Amniotic epithelial cell (primary cell): ENCODE measurements at regions not wholly inside any gene's neighbourhood (a gene's known extent, or its start where the extent isn't known, plus 50 kb on each side); places are given as distances from the start of the nearest gene placed in this dataset.
"Not testable (repeated sequence)": the region's sequence is repeated elsewhere in the genome, so short reads cannot be mapped to it uniquely, and the experiment has no call there.

ENCODE experiments used
- DNase-seq: peaks from one replicate; pipeline ENCODE4 v3.0.0-alpha.2; 2010; ENCODE audit warnings: low read depth

DNA sequence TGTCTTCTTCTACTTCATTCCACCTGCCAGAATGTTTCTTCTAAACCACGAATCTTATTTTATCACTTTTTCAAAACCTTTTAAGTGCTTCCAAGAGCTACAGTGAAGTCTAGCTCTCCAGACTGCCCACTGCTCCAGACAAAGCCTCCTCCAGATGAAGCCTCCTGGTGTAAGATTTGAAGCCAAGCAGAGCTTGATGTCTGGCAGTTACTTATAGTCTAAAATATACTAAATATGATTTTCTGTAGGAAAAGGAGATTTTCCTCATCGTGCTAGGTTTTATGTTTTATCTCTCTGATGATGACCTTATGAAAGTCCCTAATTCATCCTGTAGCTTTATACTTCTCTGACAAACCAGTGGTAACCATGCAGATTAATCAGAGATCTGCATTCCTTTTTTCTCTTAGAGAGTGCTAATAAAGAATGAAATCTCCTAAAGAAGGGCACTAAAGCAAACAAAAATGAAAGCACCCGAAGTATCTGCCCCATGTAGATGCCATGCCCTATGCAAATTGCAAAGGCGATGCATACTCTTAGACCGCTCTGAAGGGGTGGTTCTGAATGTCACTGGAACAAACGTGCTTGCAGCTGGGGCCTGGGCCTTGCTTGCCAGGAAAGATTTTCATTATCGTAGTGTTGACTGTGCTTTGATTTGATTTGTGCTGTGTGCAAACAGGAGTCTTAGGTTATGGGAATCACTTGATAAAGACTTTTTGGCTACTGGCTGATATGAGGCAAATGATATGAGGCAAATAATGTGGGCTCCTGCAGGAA, 314.2 kb downstream of the PID1 start:
- DNase-seq = no peak

DNA sequence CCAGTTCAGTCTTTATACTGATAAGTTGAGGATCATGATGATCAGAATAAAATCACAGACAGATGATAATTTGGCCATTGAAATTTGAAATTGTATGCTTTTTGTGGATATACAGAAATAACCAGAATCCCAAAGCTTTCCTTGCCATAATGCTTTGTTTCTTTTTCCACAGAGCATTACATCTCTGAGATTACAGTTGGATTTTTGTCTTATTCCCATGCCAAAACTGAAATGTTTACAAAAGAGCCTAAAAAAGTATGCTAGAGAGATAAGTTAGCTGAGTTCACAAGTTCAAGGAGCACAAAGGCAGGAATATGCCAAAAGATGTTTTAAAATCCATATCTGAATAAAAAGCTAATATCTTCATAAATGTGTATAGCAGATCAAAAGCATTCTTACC, 321.3 kb downstream of the PID1 start:
- no peak for DNase-seq

- DNase-seq = no peak
Measured at GRCh38 chr2:228945710-228946109, 325.4 kb downstream of the PID1 start.

- DNase-seq = no peak
Measured at GRCh38 chr2:228942856-228943255, 328.2 kb downstream of the PID1 start.

GRCh38 chr2:228938629-228939028, 332.5 kb downstream of the PID1 start:
- DNase-seq = peak; percentile 53

- peak; percentile 16 for DNase-seq
Measured at GRCh38 chr2:228927028-228928010, 343.8 kb downstream of the PID1 start.

DNA sequence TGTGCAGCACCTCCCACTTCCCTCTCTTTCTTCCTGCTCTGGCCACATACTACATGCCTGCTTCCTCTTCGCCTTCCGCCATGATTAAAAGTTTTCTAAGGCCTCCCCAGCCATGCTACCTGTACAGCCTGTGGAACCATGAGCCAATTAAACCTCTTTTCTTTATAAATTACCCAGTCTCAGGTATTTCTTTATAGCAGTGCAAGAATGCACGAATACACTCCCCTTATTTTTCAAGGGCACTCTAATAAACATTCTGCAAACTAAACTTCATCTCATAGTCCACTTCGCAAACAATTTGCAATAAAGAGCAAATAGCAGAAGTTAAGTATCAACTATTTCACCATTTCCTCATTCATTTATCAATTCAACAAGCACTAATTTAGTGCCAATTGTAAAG, 351.3 kb downstream of the PID1 start:
- DNase-seq = no peak

GRCh38 chr2:228917220-228917619, 353.9 kb downstream of the PID1 start:
- peak; percentile 93 for DNase-seq

GRCh38 chr2:228916416-228917090, 354.5 kb downstream of the PID1 start:
- no peak for DNase-seq

DNA sequence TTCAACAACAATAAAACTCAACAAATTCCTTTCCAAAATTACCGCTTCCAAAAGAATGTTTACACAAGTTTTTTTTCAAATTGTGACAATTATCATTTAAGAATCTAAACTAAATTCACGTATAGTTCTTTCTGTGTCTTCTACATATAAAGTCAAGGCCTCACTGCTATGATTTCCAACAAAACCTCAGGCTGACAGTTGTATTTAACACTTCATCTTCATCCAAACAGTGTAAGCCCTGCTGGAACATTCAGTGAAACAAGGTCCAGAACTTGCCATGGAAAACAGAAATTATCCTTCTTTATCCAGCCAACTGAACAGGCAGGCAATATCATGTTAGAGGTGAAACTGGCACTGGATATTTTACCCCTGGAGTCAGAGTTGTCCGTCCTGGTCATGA, 357.9 kb downstream of the PID1 start:
- DNase-seq = no peak

DNA sequence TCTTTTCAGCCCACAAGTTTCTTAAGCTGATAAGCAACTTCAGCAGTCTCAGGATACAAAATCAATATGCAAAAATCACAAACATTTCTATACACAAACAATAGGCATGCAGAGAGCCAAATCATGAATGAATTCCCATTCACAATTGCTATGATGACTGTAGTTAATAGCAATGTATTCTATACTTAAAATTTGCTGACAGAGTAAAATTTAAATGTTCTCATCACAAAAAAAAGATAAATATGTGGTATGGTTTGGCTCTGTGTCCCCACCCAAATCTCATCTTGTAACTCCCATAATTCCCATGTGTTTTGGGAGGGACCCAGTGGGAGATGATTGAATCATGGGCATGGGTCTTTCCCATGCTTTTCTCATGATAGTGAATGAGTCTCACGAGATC, 360.2 kb downstream of the PID1 start:
- DNase-seq = not testable (repeated sequence)

DNA sequence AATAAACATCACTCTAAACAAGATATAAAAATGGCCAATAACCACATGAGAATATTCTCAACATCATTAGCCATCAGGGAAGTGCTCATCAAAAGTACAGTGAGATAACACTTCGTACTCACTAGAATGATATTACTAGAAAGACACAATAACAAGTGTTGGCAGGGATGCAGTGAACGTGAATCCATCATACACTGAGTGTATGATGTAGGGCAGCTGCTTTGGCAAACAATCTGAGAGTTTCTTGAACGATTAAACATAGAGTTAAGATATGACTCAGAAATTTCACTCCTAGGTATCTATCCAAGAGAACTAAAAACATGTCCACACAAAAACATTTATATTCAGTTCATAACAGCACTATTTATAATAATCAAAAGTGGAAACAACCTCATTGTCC, 368.9 kb downstream of the PID1 start:
- peak; percentile 7 for DNase-seq

GRCh38 chr2:228901531-228901930, 369.6 kb downstream of the PID1 start:
- no peak for DNase-seq

GRCh38 chr2:228878138-228878537, 392.9 kb downstream of the PID1 start:
- DNase-seq = no peak

GRCh38 chr2:228876276-228876675, 394.8 kb downstream of the PID1 start:
- DNase-seq = peak; percentile 88

DNA sequence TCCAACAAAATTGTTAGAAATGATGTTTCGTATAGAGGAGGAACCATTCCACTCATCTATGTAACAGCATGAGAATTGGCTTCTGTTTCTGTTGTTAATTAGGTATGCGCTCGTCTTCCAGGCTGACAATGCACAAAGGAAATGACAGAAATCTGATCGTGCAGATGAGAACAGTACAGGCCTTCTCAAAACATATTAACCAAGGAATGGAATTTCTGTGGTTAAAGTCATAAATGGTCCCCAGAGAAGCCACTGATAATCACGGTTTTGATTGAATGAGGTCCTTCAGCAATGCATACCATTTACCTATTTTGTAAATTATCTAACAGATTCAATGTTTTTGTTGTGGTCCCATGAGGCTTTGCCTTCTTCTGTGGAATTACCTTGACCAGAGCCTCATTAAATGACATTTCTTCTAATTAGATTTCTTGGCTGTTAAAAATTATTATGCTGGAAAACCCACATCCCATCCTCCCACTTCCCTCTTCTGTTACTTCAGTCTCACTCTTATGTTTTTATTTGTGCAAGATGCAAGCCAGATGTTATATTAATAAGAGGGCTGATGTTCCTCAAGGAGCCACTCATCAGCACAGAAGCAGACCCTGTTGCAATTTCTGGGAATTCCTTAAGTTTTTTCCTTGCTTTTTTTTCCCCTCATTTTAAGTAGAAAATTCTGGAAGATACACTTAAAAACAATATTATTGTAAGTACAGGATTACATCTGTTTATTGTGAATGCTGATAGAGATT, 395.8 kb downstream of the PID1 start:
- peak; percentile 37 for DNase-seq

GRCh38 chr2:228871012-228871411, 400.1 kb downstream of the PID1 start:
- DNase-seq = no peak

DNA sequence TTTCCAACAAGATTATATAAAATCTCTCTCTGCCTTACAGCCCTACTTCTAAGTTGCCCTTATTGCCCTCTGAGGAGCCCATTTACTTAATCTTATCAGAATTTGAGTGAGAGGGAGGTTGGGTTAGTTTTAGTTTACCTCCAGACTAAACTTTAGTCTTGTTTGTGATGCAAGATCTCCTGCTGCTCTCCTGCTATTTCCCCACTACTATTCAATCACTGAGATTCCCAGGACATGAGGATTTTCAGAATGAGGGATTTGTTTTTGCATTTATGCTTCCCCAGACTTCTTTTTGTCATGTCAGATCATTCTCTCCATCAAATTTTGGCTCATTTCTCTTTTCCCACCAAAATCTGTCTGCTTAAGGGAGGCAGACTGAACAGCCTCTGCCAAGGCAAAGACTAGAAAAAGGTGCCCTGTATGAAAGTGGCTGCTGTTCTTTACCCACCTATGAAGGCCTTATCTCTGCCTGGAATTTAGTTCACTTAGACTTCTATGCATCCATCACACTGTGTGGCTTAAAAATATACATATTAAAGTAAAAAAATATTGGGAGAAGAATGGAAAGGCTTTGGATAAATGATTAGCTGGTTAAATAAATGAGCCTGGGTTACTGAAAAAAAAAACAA, 401.3 kb downstream of the PID1 start:
- peak; percentile 58 for DNase-seq

- DNase-seq = no peak
Measured at GRCh38 chr2:228867406-228867805, 403.7 kb downstream of the PID1 start.

DNA sequence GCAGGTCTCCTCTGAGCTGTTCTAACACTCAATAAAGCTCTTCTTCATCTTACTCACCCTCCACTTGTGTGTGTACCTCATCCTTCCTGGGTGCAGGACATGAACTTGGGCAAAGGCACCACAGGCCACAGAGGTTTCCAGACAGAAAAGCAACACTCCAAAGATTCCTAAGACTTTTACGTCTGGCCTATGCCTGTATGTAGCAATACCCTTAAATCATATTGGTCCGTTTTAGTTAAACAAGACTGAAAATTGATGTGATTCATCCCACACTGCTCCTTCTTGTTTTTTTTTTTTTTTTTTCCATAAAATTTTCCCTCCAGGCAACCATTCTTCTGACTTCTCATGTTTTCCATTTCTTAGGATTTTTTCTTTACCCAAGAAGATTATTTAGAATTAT, 404.3 kb downstream of the PID1 start:
- DNase-seq = peak; percentile 79

- no peak for DNase-seq
Measured at GRCh38 chr2:228866044-228866443, 405.0 kb downstream of the PID1 start.
